RWPE2 (cell line): ENCODE measurements at regions not wholly inside any gene's neighbourhood (a gene's known extent, or its start where the extent isn't known, plus 50 kb on each side); places are given as distances from the start of the nearest gene placed in this dataset.

ENCODE experiments used
- ATAC-seq: fragments of 200-7000 bp; cut with Tn5 transposase; 3 replicates; pipeline ENCODE4 v1.9.1; 2021; ENCODE audit warnings: low read depth
- DNase-seq: peaks from one replicate; pipeline ENCODE4 v3.0.0-alpha.2; 2020; ENCODE audit warnings: low spot score
- H3K27ac ChIP-seq: fragments of 450-650 bp; 2 replicates; pipeline ENCODE4 v1.5.1; 2017; ENCODE audit warnings: mild to moderate bottlenecking; ENCODE audit not compliant: poor library complexity, severe bottlenecking
- H3K27me3 ChIP-seq: fragments of 250-450 bp; sonication (Bioruptor Pico); 2 replicates; pipeline ENCODE4 v1.5.1; 2021; ENCODE audit warnings: mild to moderate bottlenecking, moderate library complexity; ENCODE audit not compliant: insufficient read depth, poor library complexity, severe bottlenecking
- H3K36me3 ChIP-seq: fragments of 250-450 bp; sonication (Bioruptor Pico); 2 replicates; pipeline ENCODE4 v1.5.1; 2020; ENCODE audit warnings: low read depth, mild to moderate bottlenecking, moderate library complexity
- H3K4me1 ChIP-seq: fragments of 250-450 bp; sonication (Bioruptor Pico); 2 replicates; pipeline ENCODE4 v1.5.1; 2021; ENCODE audit warnings: mild to moderate bottlenecking, moderate library complexity; ENCODE audit not compliant: insufficient read depth, poor library complexity, severe bottlenecking
- H3K4me3 ChIP-seq: fragments of 250-450 bp; sonication (Bioruptor Pico); 2 replicates; pipeline ENCODE4 v1.5.1; 2021; ENCODE audit warnings: mild to moderate bottlenecking, moderate library complexity; ENCODE audit not compliant: severe bottlenecking
- H3K9me3 ChIP-seq: fragments of 250-450 bp; sonication (Bioruptor Pico); 2 replicates; pipeline ENCODE4 v1.5.1; 2021; ENCODE audit warnings: mild to moderate bottlenecking, moderate library complexity; ENCODE audit not compliant: severe bottlenecking
- CTCF ChIP-seq: fragments of 450-650 bp; IDR thresholded peaks from one replicate; pipeline ENCODE4 v1.5.1; 2017; ENCODE audit warnings: mild to moderate bottlenecking, moderate library complexity; ENCODE audit not compliant: poor library complexity, severe bottlenecking

- Histone ChIP-seq H3K27ac (no peak overlapping the region), H3K27me3 (no peaks in the 10 kb centered on the region), H3K9me3 (no peaks in the 10 kb centered on the region), H3K4me1 (no peaks in the 10 kb centered on the region), H3K4me3 (no peak overlapping the region), H3K36me3 (no peaks in the 10 kb centered on the region)
- DNase-seq = no peak
- TF ChIP-seq CTCF = no peak
- no peak for ATAC-seq
Observed at GRCh38 chr4:188841523-188841922, 702.3 kb downstream of the TRIML1 start.

GRCh38 chr4:188854436-188854835 is 715.2 kb downstream of the TRIML1 start:
- no peaks in the 10 kb centered on the region for H3K4me1 ChIP-seq
- no peak overlapping the region for H3K4me3 ChIP-seq
- H3K27me3 ChIP-seq = no peaks in the 10 kb centered on the region
- DNase-seq (no peak), ATAC-seq (no peak)
- no peaks in the 10 kb centered on the region for H3K9me3 ChIP-seq
- H3K36me3 ChIP-seq = no peaks in the 10 kb centered on the region
- TF ChIP-seq CTCF = no peak
- no peak overlapping the region for H3K27ac ChIP-seq

GRCh38 chr4:188858696-188859095 is 719.5 kb downstream of the TRIML1 start:
- DNase-seq (no peak), ATAC-seq (no peak)
- H3K36me3 ChIP-seq = no peaks in the 10 kb centered on the region
- no peaks in the 10 kb centered on the region for H3K9me3 ChIP-seq
- no peak overlapping the region for H3K27ac ChIP-seq
- H3K27me3 ChIP-seq = no peaks in the 10 kb centered on the region
- no peaks in the 10 kb centered on the region for H3K4me1 ChIP-seq
- no peak overlapping the region for H3K4me3 ChIP-seq
- no peak for TF ChIP-seq CTCF

- DNase-seq = no peak
- H3K4me3 ChIP-seq = no peak overlapping the region
- H3K4me1 ChIP-seq = no peaks in the 10 kb centered on the region
- no peak overlapping the region for H3K27ac ChIP-seq
- no peak for TF ChIP-seq CTCF
- ATAC-seq = no peak
- no peaks in the 10 kb centered on the region for H3K9me3 ChIP-seq
- no peaks in the 10 kb centered on the region for H3K36me3 ChIP-seq
- no peaks in the 10 kb centered on the region for H3K27me3 ChIP-seq
Observed at GRCh38 chr4:188864741-188865140, 725.5 kb downstream of the TRIML1 start.

- no peak overlapping the region for H3K27ac ChIP-seq
- ATAC-seq (0 out of 3 replicates have a peak, but pooled peaks have one; percentile 35), DNase-seq (no peak)
- TF ChIP-seq CTCF = no peak
- no peaks in the 10 kb centered on the region for H3K9me3 ChIP-seq
- H3K4me3 ChIP-seq = no peak overlapping the region
- no peaks in the 10 kb centered on the region for H3K36me3 ChIP-seq
- no peaks in the 10 kb centered on the region for H3K27me3 ChIP-seq
- no peaks in the 10 kb centered on the region for H3K4me1 ChIP-seq
Observed at GRCh38 chr4:188867796-188868195, 728.6 kb downstream of the TRIML1 start.
